ENCODE measurements at regions not wholly inside any gene's neighbourhood (a gene's known extent, or its start where the extent isn't known, plus 50 kb on each side); places are given as distances from the start of the nearest gene placed in this dataset.
"Not testable (repeated sequence)": the region's sequence is repeated elsewhere in the genome, so short reads cannot be mapped to it uniquely, and the experiment has no call there.

GRCh38 chr4:164529486-164529885, 224.4 kb upstream of the SMIM31 start:
- no peak for DNase-seq

- no peak for DNase-seq
Measured at GRCh38 chr4:164531336-164531735, 222.6 kb upstream of the SMIM31 start.

GRCh38 chr4:164536814-164537213, 217.1 kb upstream of the SMIM31 start:
- DNase-seq, result no peak

- no peak for DNase-seq
Measured at GRCh38 chr4:164538097-164538496, 215.8 kb upstream of the SMIM31 start.

GRCh38 chr4:164540987-164541386, 212.9 kb upstream of the SMIM31 start:
- no peak for DNase-seq

- DNase-seq, result no peak
Measured at GRCh38 chr4:164542431-164542830, 211.5 kb upstream of the SMIM31 start.

- DNase-seq, result no peak
Measured at GRCh38 chr4:164550989-164551712, 202.8 kb upstream of the SMIM31 start.

- DNase-seq, result no peak
Measured at GRCh38 chr4:164551713-164552040, 202.3 kb upstream of the SMIM31 start.

- no peak for DNase-seq
Measured at GRCh38 chr4:164571593-164572390, 182.1 kb upstream of the SMIM31 start.

- DNase-seq, result no peak
Measured at GRCh38 chr4:164572877-164573279, 181.1 kb upstream of the SMIM31 start.

- no peak for DNase-seq
Measured at GRCh38 chr4:164575861-164576260, 178.1 kb upstream of the SMIM31 start.

- DNase-seq, result no peak
Measured at GRCh38 chr4:164579270-164579942, 174.5 kb upstream of the SMIM31 start.

- no peak for DNase-seq
Measured at GRCh38 chr4:164591666-164592065, 162.3 kb upstream of the SMIM31 start.

GRCh38 chr4:164595751-164596150, 158.2 kb upstream of the SMIM31 start:
- no peak for DNase-seq

- DNase-seq, result no peak
Measured at GRCh38 chr4:164596318-164596878, 157.5 kb upstream of the SMIM31 start.

- no peak for DNase-seq
Measured at GRCh38 chr4:164596927-164597326, 157.0 kb upstream of the SMIM31 start.

GRCh38 chr4:164601653-164602052, 152.3 kb upstream of the SMIM31 start:
- DNase-seq, result no peak

- DNase-seq, result not testable (repeated sequence)
Measured at GRCh38 chr4:164605791-164606190, 148.1 kb upstream of the SMIM31 start.

- DNase-seq, result no peak
Measured at GRCh38 chr4:164606478-164606877, 147.5 kb upstream of the SMIM31 start.

- DNase-seq, result no peak
Measured at GRCh38 chr4:164613256-164613655, 140.7 kb upstream of the SMIM31 start.

GRCh38 chr4:164613792-164614191, 140.1 kb upstream of the SMIM31 start:
- no peak for DNase-seq

- no peak for DNase-seq
Measured at GRCh38 chr4:164614329-164614728, 139.6 kb upstream of the SMIM31 start.

GRCh38 chr4:164614999-164615398, 138.9 kb upstream of the SMIM31 start:
- no peak for DNase-seq

GRCh38 chr4:164615964-164616363, 138.0 kb upstream of the SMIM31 start:
- no peak for DNase-seq

Measured in NCI-H524 (cell line).